K562 (cell line): ENCODE measurements at regions not wholly inside any gene's neighbourhood (a gene's known extent, or its start where the extent isn't known, plus 50 kb on each side); places are given as distances from the start of the nearest gene placed in this dataset.

Experiments
- ATAC-seq: fragments of 200-7000 bp; cut with Tn5 transposase; 3 replicates; pipeline ENCODE4 v1.9.1; 2020; ENCODE audit warnings: moderate library complexity
- BruUV-seq: library from RNA; stranded (reverse); fragments of 400-500 nt; replicated peaks from 2 replicates; lab custom pipeline; 2021; lab: Mats Ljungman, UMichigan
- CTCF ChIA-PET: fragments of 300-600 bp; formaldehyde crosslinking; extraction: SDS; loops from one replicate; lab custom pipeline; 2021; ENCODE audit warnings: low intra/inter-chr PET ratio; lab: Yijun Ruan, JAX
- POLR2A ChIA-PET: fragments of 300-600, 350-650 bp; sonication (Branson Sonifier 250); formaldehyde crosslinking; extraction: SDS; loops from one replicate; lab custom pipeline; 2021; ENCODE audit warnings: antibody characterized with exemption, inconsistent platforms; lab: Yijun Ruan, JAX
- DNase-seq, 4 experiments: peaks; one replicate each; pipeline versions ENCODE4 v3.0.0 to v3.0.0-alpha.2; 2011 to 2018; ENCODE audit warnings: low spot score in 3 of 4, mixed read lengths in 3 of 4; ENCODE audit errors: extremely low read depth in 1 of 4
- FAIRE-seq: peaks from 2 replicates; lab custom pipeline; 2011; peaks lifted over from hg19 to GRCh38; lab: Jason Lieb, UNC
- H2AFZ ChIP-seq: 2 replicates; pipeline ENCODE4 v1.6.0; 2011; ENCODE audit warnings: low read depth, low read length, control low read depth, inconsistent platforms
- H3K27ac ChIP-seq: fragments of 200-600 bp; 3 replicates; pipeline ENCODE4 v1.8.0; 2011; ENCODE audit warnings: low read depth, mild to moderate bottlenecking, control low read depth, inconsistent platforms, low read length, moderate library complexity, mixed read lengths; ENCODE audit errors: extremely low read depth
- H3K27me3 ChIP-seq, 2 experiments: fragments of 300-600 bp in 1 of 2; 2 replicates in 1 of 2; 3 replicates in 1 of 2; pipeline versions ENCODE4 v1.6.0 to v1.8.0; 2011; ENCODE audit warnings: inconsistent platforms in 2 of 2, low read length in 2 of 2, mild to moderate bottlenecking in 1 of 2, mixed read lengths in 1 of 2, moderate library complexity in 1 of 2; ENCODE audit not compliant: control insufficient read depth in 2 of 2, insufficient read depth in 2 of 2
- H3K36me3 ChIP-seq: fragments of 300-600 bp; 3 replicates; pipeline ENCODE4 v1.8.0; 2011; ENCODE audit warnings: mild to moderate bottlenecking, low read length, inconsistent platforms; ENCODE audit not compliant: control insufficient read depth, insufficient read depth
- H3K4me1 ChIP-seq, 2 experiments: fragments of 200-600 bp in 1 of 2; replicated peaks in 1 of 2; 2 replicates in 1 of 2; 3 replicates in 1 of 2; pipeline versions ENCODE4 v1.5.1 to v1.8.0; 2011; ENCODE audit warnings: inconsistent platforms in 2 of 2, low read length in 2 of 2, mild to moderate bottlenecking in 1 of 2, mixed read lengths in 1 of 2, moderate library complexity in 1 of 2; ENCODE audit not compliant: control insufficient read depth in 2 of 2, insufficient read depth in 2 of 2
- H3K4me2 ChIP-seq: 2 replicates; pipeline ENCODE4 v1.6.1; 2011; ENCODE audit warnings: low read length, control low read depth, inconsistent platforms, mixed read lengths; ENCODE audit not compliant: insufficient read depth
- H3K4me3 ChIP-seq: fragments of 200-600 bp; sonication (generic), shearing (Covaris generic); 2 replicates; pipeline ENCODE4 v1.5.1; 2016; ENCODE audit warnings: control low read depth, inconsistent platforms
- H3K79me2 ChIP-seq: fragments of 200-600 bp; 3 replicates; pipeline ENCODE4 v1.8.0; 2011; ENCODE audit warnings: low read length, inconsistent platforms; ENCODE audit not compliant: control insufficient read depth, insufficient read depth
- H3K9ac ChIP-seq, 2 experiments: 2 replicates each; pipeline versions ENCODE4 v1.6.0 to v1.6.1; 2011; ENCODE audit warnings: low read depth in 2 of 2, low read length in 2 of 2, control low read depth in 1 of 2, inconsistent platforms in 1 of 2, mild to moderate bottlenecking in 1 of 2, mixed read lengths in 1 of 2; ENCODE audit not compliant: insufficient read depth in 1 of 2
- H3K9me1 ChIP-seq: one replicate; pipeline ENCODE4 v1.6.0; 2011; ENCODE audit warnings: inconsistent platforms, mild to moderate bottlenecking, low read length, moderate library complexity; ENCODE audit not compliant: control insufficient read depth, insufficient read depth
- H3K9me3 ChIP-seq: replicated peaks from 2 replicates; pipeline ENCODE4 v1.5.1; 2011; ENCODE audit warnings: low read depth, low read length, inconsistent platforms; ENCODE audit not compliant: control insufficient read depth, insufficient read depth
- H4K20me1 ChIP-seq: replicated peaks from 2 replicates; pipeline ENCODE4 v1.6.1; 2011; ENCODE audit warnings: low read length, inconsistent platforms, mixed read lengths; ENCODE audit not compliant: control insufficient read depth, insufficient read depth
- BMI1 ChIP-seq: fragments of 150-350 bp; IDR thresholded peaks from 2 replicates; pipeline ENCODE4 v1.6.1; 2014; ENCODE audit warnings: low read length
- BRF1 ChIP-seq: IDR thresholded peaks from 3 replicates; pipeline ENCODE4 v1.6.1; 2011; ENCODE audit warnings: borderline replicate concordance, mild to moderate bottlenecking; ENCODE audit not compliant: insufficient read length; ENCODE audit errors: extremely low read depth
- CC2D1A ChIP-seq: fragments of 450-650 bp; IDR thresholded peaks from 2 replicates; pipeline ENCODE4 v1.6.1; 2017; ENCODE audit warnings: mild to moderate bottlenecking
- CSDE1 ChIP-seq, 2 experiments: fragments of 450-650 bp; IDR thresholded peaks; 2 replicates each; pipeline ENCODE4 v1.6.1; 2016; ENCODE audit warnings: mild to moderate bottlenecking in 1 of 2
- EZH2 ChIP-seq: IDR thresholded peaks from 2 replicates; pipeline ENCODE4 v1.6.1; 2012; ENCODE audit warnings: low read depth, mild to moderate bottlenecking, inconsistent platforms, low read length, borderline replicate concordance
- HNRNPLL ChIP-seq: fragments of 200-400 bp; formaldehyde crosslinking; IDR thresholded peaks from 2 replicates; pipeline ENCODE4 v1.6.1; 2017; ENCODE audit warnings: low read length, low read depth, mild to moderate bottlenecking; ENCODE audit not compliant: poor library complexity, severe bottlenecking
- HOMEZ ChIP-seq: fragments of 250-450 bp; sonication (Bioruptor Pico); IDR thresholded peaks from 2 replicates; pipeline ENCODE4 v1.4.0; 2020; ENCODE audit warnings: mild to moderate bottlenecking, moderate library complexity
- KLF16 ChIP-seq: IDR thresholded peaks from 2 replicates; pipeline ENCODE4 v1.6.1; 2016; ENCODE audit warnings: antibody characterized with exemption
- MAFF ChIP-seq: IDR thresholded peaks from 2 replicates; pipeline ENCODE4 v1.6.1; 2012; ENCODE audit warnings: low read length, improper control_type of control experiment
- POLR2G ChIP-seq: fragments of 200-400 bp; formaldehyde crosslinking; IDR thresholded peaks from 2 replicates; pipeline ENCODE4 v1.6.1; 2017; ENCODE audit warnings: low read depth, mild to moderate bottlenecking, antibody characterized with exemption, low read length, moderate library complexity
- SIN3A ChIP-seq, 2 experiments: fragments of 150-350 bp in 1 of 2; IDR thresholded peaks; 2 replicates each; pipeline ENCODE4 v1.6.1; 2011 to 2016; ENCODE audit warnings: borderline replicate concordance in 2 of 2, low read depth in 2 of 2, low read length in 2 of 2, mild to moderate bottlenecking in 2 of 2, moderate library complexity in 2 of 2; ENCODE audit not compliant: control insufficient read depth in 1 of 2
- SMAD1 ChIP-seq: fragments of 150-350 bp; IDR thresholded peaks from 2 replicates; pipeline ENCODE4 v1.6.1; 2014; ENCODE audit warnings: low read length, low read depth; ENCODE audit not compliant: partially characterized antibody
- SMARCA4 ChIP-seq: fragments of 450-650 bp; IDR thresholded peaks from 2 replicates; pipeline ENCODE4 v1.6.1; 2016
- TARDBP ChIP-seq: fragments of 450-650 bp; IDR thresholded peaks from 2 replicates; pipeline ENCODE4 v1.6.1; 2016
- WHSC1 ChIP-seq: IDR thresholded peaks from one replicate; pipeline ENCODE4 v1.6.1; 2012; ENCODE audit warnings: low read length, control low read depth, inconsistent platforms
- XRCC3 ChIP-seq: fragments of 450-650 bp; IDR thresholded peaks from 2 replicates; pipeline ENCODE4 v1.6.1; 2017; ENCODE audit warnings: mild to moderate bottlenecking, moderate library complexity
- ZKSCAN1 ChIP-seq: fragments of 150-350 bp; IDR thresholded peaks from 2 replicates; pipeline ENCODE4 v1.6.1; 2016; ENCODE audit warnings: low read depth, low read length
- ZNF3 ChIP-seq: fragments of 250-450 bp; sonication (Bioruptor Pico); IDR thresholded peaks from 2 replicates; pipeline ENCODE4 v1.5.0; 2021; ENCODE audit warnings: mild to moderate bottlenecking, moderate library complexity
- WGBS: fragments of 100-300 bp; shearing (Covaris generic); methylation state at CpG from one replicate; pipeline ENCODE4 v1.1.6; 2016; ENCODE audit warnings: low coverage, mixed read lengths; ENCODE audit not compliant: insufficient coverage; ENCODE audit errors: missing lambda C conversion rate; 5-methylcytosine and 5-hydroxymethylcytosine counted together
- in situ Hi-C: fragments of 300-500 bp; cut with MboI; formaldehyde crosslinking; loops from 4 replicates; pipeline ENCODE4 v1.15.0; 2018; ENCODE audit warnings: inconsistent platforms, mixed read lengths
- intact Hi-C: fragments of 100-400 bp; cut with micrococcal nuclease; formaldehyde crosslinking; loops from 2 replicates; pipeline ENCODE4 v1.14.2; 2022
- TF ChIP-seq, protein P1 (sequence below): sonication (generic); formaldehyde crosslinking; IDR thresholded peaks from 2 replicates; pipeline ENCODE4 v1.8.0; 2022; ENCODE audit warnings: missing genetic modification reagents, mild to moderate bottlenecking, borderline replicate concordance

DNA sequence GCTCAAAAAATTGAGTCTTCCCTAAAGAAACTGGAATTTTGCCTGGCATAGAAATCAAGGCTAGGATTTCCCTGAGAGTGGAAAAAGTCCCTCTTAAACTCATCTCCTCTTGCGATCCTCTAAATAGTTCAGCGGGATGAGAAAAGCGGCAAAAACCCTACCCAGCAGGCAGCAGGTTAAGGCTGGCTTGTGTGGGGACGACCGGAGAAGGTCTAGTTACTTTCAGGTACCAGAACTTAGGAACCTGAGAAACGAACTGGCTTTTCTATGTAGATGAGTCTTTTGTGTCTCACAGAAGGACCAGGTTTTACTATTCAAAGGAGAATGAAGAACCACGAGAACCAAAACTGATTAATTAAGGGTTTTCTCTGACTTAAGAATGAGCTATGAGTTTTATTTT lies 523.7 kb upstream of the TGFBR2 start:
- FAIRE-seq (no peak), ATAC-seq (no peak), DNase-seq (no peak)
- ChIA-PET CTCF (no interaction called here), POLR2A (no interaction called here)
- H3K4me1 ChIP-seq = no peaks in the 10 kb centered on the region
- no peaks in the 10 kb centered on the region; the same call in 1 of the 2 replicates for H3K9me3 ChIP-seq
- TF ChIP-seq BMI1 = no peak
- TF ChIP-seq, protein P1, sequence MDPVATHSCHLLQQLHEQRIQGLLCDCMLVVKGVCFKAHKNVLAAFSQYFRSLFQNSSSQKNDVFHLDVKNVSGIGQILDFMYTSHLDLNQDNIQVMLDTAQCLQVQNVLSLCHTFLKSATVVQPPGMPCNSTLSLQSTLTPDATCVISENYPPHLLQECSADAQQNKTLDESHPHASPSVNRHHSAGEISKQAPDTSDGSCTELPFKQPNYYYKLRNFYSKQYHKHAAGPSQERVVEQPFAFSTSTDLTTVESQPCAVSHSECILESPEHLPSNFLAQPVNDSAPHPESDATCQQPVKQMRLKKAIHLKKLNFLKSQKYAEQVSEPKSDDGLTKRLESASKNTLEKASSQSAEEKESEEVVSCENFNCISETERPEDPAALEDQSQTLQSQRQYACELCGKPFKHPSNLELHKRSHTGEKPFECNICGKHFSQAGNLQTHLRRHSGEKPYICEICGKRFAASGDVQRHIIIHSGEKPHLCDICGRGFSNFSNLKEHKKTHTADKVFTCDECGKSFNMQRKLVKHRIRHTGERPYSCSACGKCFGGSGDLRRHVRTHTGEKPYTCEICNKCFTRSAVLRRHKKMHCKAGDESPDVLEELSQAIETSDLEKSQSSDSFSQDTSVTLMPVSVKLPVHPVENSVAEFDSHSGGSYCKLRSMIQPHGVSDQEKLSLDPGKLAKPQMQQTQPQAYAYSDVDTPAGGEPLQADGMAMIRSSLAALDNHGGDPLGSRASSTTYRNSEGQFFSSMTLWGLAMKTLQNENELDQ (CRISPR knock-in tag) = no peak
- no peak for TF ChIP-seq ZNF3
- no peak for TF ChIP-seq SMAD1
- TF ChIP-seq WHSC1 = no peak
- TF ChIP-seq ZKSCAN1 = no peak
- no peak for TF ChIP-seq CSDE1 (IDR thresholded peaks at IDR 0.05)
- TF ChIP-seq BRF1 = no peak
- no peak for TF ChIP-seq TARDBP
- no peak for TF ChIP-seq KLF16
- no peak for TF ChIP-seq POLR2G
- no peak for TF ChIP-seq CC2D1A
- TF ChIP-seq SIN3A (IDR thresholded peaks at IDR 0.05; ENCODE audit: borderline replicate concordance in 2 of 2, control insufficient read depth in 1 of 2, low read depth in 2 of 2, low read length in 2 of 2) = no peak
- no peak for TF ChIP-seq EZH2
- TF ChIP-seq MAFF = no peak
- TF ChIP-seq HOMEZ (CRISPR knock-in tag) = no peak
- no peak for TF ChIP-seq HNRNPLL
- TF ChIP-seq SMARCA4 = no peak
- no peak for TF ChIP-seq XRCC3
- no peak overlapping the region for H2AFZ ChIP-seq
- no peak overlapping the region for H3K9ac ChIP-seq
- no peak overlapping the region for H3K4me3 ChIP-seq
- H3K27me3 ChIP-seq = no peaks in the 10 kb centered on the region
- H4K20me1 ChIP-seq = no peaks in the 10 kb centered on the region
- H3K79me2 ChIP-seq = no peaks in the 10 kb centered on the region
- in situ Hi-C loops = no loop called here
- H3K9me1 ChIP-seq = no peaks in the 10 kb centered on the region
- intact Hi-C loops = no loop called here
- no peak overlapping the region for H3K4me2 ChIP-seq
- H3K36me3 ChIP-seq = no peaks in the 10 kb centered on the region
- no peak overlapping the region for H3K27ac ChIP-seq
- BruUV-seq = no TSS peak
- WGBS = 0% methylated on average over 7 of the region's 7 CpGs
